ENCODE measurements at regions not wholly inside any gene's neighbourhood (a gene's known extent, or its start where the extent isn't known, plus 50 kb on each side); places are given as distances from the start of the nearest gene placed in this dataset.

DNA sequence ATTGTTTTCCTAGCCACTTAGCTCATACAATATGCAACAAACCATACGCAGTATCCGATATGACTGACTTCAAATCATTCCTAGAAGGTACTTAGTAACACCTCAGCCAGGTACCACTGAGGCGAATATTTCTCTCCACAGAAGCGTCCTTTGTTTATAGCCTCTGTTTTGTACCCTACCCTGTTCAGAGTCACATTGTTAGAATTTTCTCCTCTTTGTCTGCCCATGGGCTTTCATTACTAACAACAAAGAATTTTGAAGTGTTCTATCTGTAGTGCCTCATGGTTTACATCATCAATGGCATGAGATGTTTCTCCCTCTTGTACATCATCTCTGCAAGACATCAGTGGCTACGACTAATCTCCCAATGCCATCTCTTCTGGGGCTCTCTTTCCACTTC is 212.4 kb upstream of the GLI3 start:
- TF ChIP-seq, protein P1, sequence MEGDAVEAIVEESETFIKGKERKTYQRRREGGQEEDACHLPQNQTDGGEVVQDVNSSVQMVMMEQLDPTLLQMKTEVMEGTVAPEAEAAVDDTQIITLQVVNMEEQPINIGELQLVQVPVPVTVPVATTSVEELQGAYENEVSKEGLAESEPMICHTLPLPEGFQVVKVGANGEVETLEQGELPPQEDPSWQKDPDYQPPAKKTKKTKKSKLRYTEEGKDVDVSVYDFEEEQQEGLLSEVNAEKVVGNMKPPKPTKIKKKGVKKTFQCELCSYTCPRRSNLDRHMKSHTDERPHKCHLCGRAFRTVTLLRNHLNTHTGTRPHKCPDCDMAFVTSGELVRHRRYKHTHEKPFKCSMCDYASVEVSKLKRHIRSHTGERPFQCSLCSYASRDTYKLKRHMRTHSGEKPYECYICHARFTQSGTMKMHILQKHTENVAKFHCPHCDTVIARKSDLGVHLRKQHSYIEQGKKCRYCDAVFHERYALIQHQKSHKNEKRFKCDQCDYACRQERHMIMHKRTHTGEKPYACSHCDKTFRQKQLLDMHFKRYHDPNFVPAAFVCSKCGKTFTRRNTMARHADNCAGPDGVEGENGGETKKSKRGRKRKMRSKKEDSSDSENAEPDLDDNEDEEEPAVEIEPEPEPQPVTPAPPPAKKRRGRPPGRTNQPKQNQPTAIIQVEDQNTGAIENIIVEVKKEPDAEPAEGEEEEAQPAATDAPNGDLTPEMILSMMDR (IDR thresholded peaks at IDR 0.05 in 4 of 5, conservative IDR thresholded peaks at IDR 0.05 in 1 of 5): no peak
- TF ChIP-seq POLR2A (IDR thresholded peaks at IDR 0.05): no peak

Data from gastrocnemius medialis (tissue), 4 donors.